H1 (cell line): ENCODE measurements at regions not wholly inside any gene's neighbourhood (a gene's known extent, or its start where the extent isn't known, plus 50 kb on each side); places are given as distances from the start of the nearest gene placed in this dataset.

Experiments
- CREB1 ChIP-seq: IDR thresholded peaks from 2 replicates; pipeline ENCODE4 v1.6.1; 2012; ENCODE audit warnings: inconsistent platforms
- EGR1 ChIP-seq: IDR thresholded peaks from 2 replicates; pipeline ENCODE4 v1.6.1; 2011; ENCODE audit warnings: low read depth, low read length, borderline replicate concordance
- FOSL1 ChIP-seq: IDR thresholded peaks from 2 replicates; pipeline ENCODE4 v1.6.1; 2011; ENCODE audit warnings: mild to moderate bottlenecking, low read depth, low read length, moderate library complexity; ENCODE audit not compliant: insufficient read depth
- GABPA ChIP-seq: IDR thresholded peaks from 2 replicates; pipeline ENCODE4 v1.6.1; 2011; ENCODE audit warnings: mild to moderate bottlenecking, low read length, moderate library complexity, borderline replicate concordance; ENCODE audit not compliant: insufficient read depth
- JUN ChIP-seq: IDR thresholded peaks from 2 replicates; pipeline ENCODE4 v1.6.1; 2011; ENCODE audit warnings: low read depth, mild to moderate bottlenecking, improper control_type of control experiment, low read length
- POLR2A ChIP-seq, 2 experiments: IDR thresholded peaks; 1 replicate in 1 of 2; 2 replicates in 1 of 2; pipeline ENCODE4 v1.6.1; 2011; ENCODE audit warnings: low read depth in 2 of 2, low read length in 2 of 2, mild to moderate bottlenecking in 2 of 2; ENCODE audit errors: control extremely low read depth in 1 of 2
- RFX5 ChIP-seq: IDR thresholded peaks from 2 replicates; pipeline ENCODE4 v1.6.1; 2011; ENCODE audit warnings: low read depth, low read length, improper control_type of control experiment, borderline replicate concordance
- RNF2 ChIP-seq: fragments of 200-900, 300-1000 bp; sonication (generic); IDR thresholded peaks from 2 replicates; pipeline ENCODE4 v1.7.1; 2016; ENCODE audit warnings: borderline replicate concordance, low read depth, mild to moderate bottlenecking, antibody characterized with exemption, low read length; ENCODE audit not compliant: poor library complexity, severe bottlenecking; ENCODE audit errors: missing control alignments
- SP4 ChIP-seq: IDR thresholded peaks from 2 replicates; pipeline ENCODE4 v1.6.1; 2012; ENCODE audit warnings: low read length, inconsistent platforms
- TCF12 ChIP-seq: IDR thresholded peaks from 2 replicates; pipeline ENCODE4 v1.6.1; 2011; ENCODE audit warnings: low read depth, mild to moderate bottlenecking, low read length
- TEAD4 ChIP-seq: IDR thresholded peaks from 2 replicates; pipeline ENCODE4 v1.6.1; 2012; ENCODE audit warnings: low read depth, low read length, inconsistent platforms, mixed read lengths
- TF ChIP-seq, protein P1 (sequence below), 3 experiments: IDR thresholded peaks; 1 replicate in 2 of 3; 2 replicates in 1 of 3; pipeline versions ENCODE4 v1.5.1 to v1.6.1; 2011; ENCODE audit warnings: low read length in 3 of 3, mild to moderate bottlenecking in 3 of 3, inconsistent platforms in 2 of 3, low read depth in 1 of 3, moderate library complexity in 1 of 3; ENCODE audit not compliant: insufficient read depth in 1 of 3; ENCODE audit errors: control extremely low read depth in 1 of 3

DNA sequence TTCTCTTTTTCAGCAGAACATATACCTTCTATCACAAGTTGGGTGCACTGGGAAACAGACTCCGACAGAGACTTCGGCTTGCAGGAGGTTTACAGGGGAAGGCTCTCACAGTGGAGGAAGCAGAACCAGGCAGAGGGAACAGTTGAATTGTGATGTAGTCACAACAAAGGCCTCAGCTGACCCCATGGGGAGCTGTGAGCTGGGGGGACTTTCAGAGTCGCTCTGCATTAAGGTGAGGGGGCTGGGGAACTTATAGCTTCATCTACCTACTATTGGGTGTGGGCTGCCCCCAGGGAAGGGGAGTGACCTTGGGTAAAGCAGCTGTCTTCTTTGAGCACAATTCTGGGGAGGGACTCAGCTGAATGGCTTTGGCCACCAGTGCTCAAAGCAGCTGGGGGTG lies 94.9 kb upstream of the POU3F1 start:
- TF ChIP-seq, protein P1, sequence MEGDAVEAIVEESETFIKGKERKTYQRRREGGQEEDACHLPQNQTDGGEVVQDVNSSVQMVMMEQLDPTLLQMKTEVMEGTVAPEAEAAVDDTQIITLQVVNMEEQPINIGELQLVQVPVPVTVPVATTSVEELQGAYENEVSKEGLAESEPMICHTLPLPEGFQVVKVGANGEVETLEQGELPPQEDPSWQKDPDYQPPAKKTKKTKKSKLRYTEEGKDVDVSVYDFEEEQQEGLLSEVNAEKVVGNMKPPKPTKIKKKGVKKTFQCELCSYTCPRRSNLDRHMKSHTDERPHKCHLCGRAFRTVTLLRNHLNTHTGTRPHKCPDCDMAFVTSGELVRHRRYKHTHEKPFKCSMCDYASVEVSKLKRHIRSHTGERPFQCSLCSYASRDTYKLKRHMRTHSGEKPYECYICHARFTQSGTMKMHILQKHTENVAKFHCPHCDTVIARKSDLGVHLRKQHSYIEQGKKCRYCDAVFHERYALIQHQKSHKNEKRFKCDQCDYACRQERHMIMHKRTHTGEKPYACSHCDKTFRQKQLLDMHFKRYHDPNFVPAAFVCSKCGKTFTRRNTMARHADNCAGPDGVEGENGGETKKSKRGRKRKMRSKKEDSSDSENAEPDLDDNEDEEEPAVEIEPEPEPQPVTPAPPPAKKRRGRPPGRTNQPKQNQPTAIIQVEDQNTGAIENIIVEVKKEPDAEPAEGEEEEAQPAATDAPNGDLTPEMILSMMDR (IDR thresholded peaks at IDR 0.05; ENCODE audit: control extremely low read depth in 1 of 3, insufficient read depth in 1 of 3, low read depth in 1 of 3, low read length in 3 of 3) = no peak
- TF ChIP-seq SP4 = no peak
- TF ChIP-seq TCF12 = no peak
- TF ChIP-seq RNF2 = no peak
- TF ChIP-seq GABPA = no peak
- TF ChIP-seq POLR2A (IDR thresholded peaks at IDR 0.05; ENCODE audit: control extremely low read depth in 1 of 2, low read depth in 2 of 2, low read length in 2 of 2) = no peak
- TF ChIP-seq CREB1 = no peak
- no peak for TF ChIP-seq TEAD4
- no peak for TF ChIP-seq RFX5
- TF ChIP-seq FOSL1 = no peak
- no peak for TF ChIP-seq JUN
- TF ChIP-seq EGR1 = no peak
